K562 (cell line): ENCODE measurements at regions not wholly inside any gene's neighbourhood (a gene's known extent, or its start where the extent isn't known, plus 50 kb on each side); places are given as distances from the start of the nearest gene placed in this dataset.

Source experiments
- ATAC-seq: fragments of 200-7000 bp; cut with Tn5 transposase; 3 replicates; pipeline ENCODE4 v1.9.1; 2020; ENCODE audit warnings: moderate library complexity
- BruUV-seq: library from RNA; stranded (reverse); fragments of 400-500 nt; replicated peaks from 2 replicates; lab custom pipeline; 2021; lab: Mats Ljungman, UMichigan
- CTCF ChIA-PET: fragments of 300-600 bp; formaldehyde crosslinking; extraction: SDS; loops from one replicate; lab custom pipeline; 2021; ENCODE audit warnings: low intra/inter-chr PET ratio; lab: Yijun Ruan, JAX
- POLR2A ChIA-PET: fragments of 300-600, 350-650 bp; sonication (Branson Sonifier 250); formaldehyde crosslinking; extraction: SDS; loops from one replicate; lab custom pipeline; 2021; ENCODE audit warnings: antibody characterized with exemption, inconsistent platforms; lab: Yijun Ruan, JAX
- DNase-seq, 4 experiments: peaks; one replicate each; pipeline versions ENCODE4 v3.0.0 to v3.0.0-alpha.2; 2011 to 2018; ENCODE audit warnings: low spot score in 3 of 4, mixed read lengths in 3 of 4; ENCODE audit errors: extremely low read depth in 1 of 4
- FAIRE-seq: peaks from 2 replicates; lab custom pipeline; 2011; peaks lifted over from hg19 to GRCh38; lab: Jason Lieb, UNC
- H2AFZ ChIP-seq: 2 replicates; pipeline ENCODE4 v1.6.0; 2011; ENCODE audit warnings: low read depth, low read length, control low read depth, inconsistent platforms
- H3K27ac ChIP-seq: fragments of 200-600 bp; 3 replicates; pipeline ENCODE4 v1.8.0; 2011; ENCODE audit warnings: low read depth, mild to moderate bottlenecking, control low read depth, inconsistent platforms, low read length, moderate library complexity, mixed read lengths; ENCODE audit errors: extremely low read depth
- H3K27me3 ChIP-seq, 2 experiments: fragments of 300-600 bp in 1 of 2; 2 replicates in 1 of 2; 3 replicates in 1 of 2; pipeline versions ENCODE4 v1.6.0 to v1.8.0; 2011; ENCODE audit warnings: inconsistent platforms in 2 of 2, low read length in 2 of 2, mild to moderate bottlenecking in 1 of 2, mixed read lengths in 1 of 2, moderate library complexity in 1 of 2; ENCODE audit not compliant: control insufficient read depth in 2 of 2, insufficient read depth in 2 of 2
- H3K36me3 ChIP-seq: fragments of 300-600 bp; 3 replicates; pipeline ENCODE4 v1.8.0; 2011; ENCODE audit warnings: mild to moderate bottlenecking, low read length, inconsistent platforms; ENCODE audit not compliant: control insufficient read depth, insufficient read depth
- H3K4me1 ChIP-seq, 2 experiments: fragments of 200-600 bp in 1 of 2; replicated peaks in 1 of 2; 2 replicates in 1 of 2; 3 replicates in 1 of 2; pipeline versions ENCODE4 v1.5.1 to v1.8.0; 2011; ENCODE audit warnings: inconsistent platforms in 2 of 2, low read length in 2 of 2, mild to moderate bottlenecking in 1 of 2, mixed read lengths in 1 of 2, moderate library complexity in 1 of 2; ENCODE audit not compliant: control insufficient read depth in 2 of 2, insufficient read depth in 2 of 2
- H3K4me2 ChIP-seq: 2 replicates; pipeline ENCODE4 v1.6.1; 2011; ENCODE audit warnings: low read length, control low read depth, inconsistent platforms, mixed read lengths; ENCODE audit not compliant: insufficient read depth
- H3K4me3 ChIP-seq: fragments of 200-600 bp; sonication (generic), shearing (Covaris generic); 2 replicates; pipeline ENCODE4 v1.5.1; 2016; ENCODE audit warnings: control low read depth, inconsistent platforms
- H3K79me2 ChIP-seq: fragments of 200-600 bp; 3 replicates; pipeline ENCODE4 v1.8.0; 2011; ENCODE audit warnings: low read length, inconsistent platforms; ENCODE audit not compliant: control insufficient read depth, insufficient read depth
- H3K9ac ChIP-seq, 2 experiments: 2 replicates each; pipeline versions ENCODE4 v1.6.0 to v1.6.1; 2011; ENCODE audit warnings: low read depth in 2 of 2, low read length in 2 of 2, control low read depth in 1 of 2, inconsistent platforms in 1 of 2, mild to moderate bottlenecking in 1 of 2, mixed read lengths in 1 of 2; ENCODE audit not compliant: insufficient read depth in 1 of 2
- H3K9me1 ChIP-seq: one replicate; pipeline ENCODE4 v1.6.0; 2011; ENCODE audit warnings: inconsistent platforms, mild to moderate bottlenecking, low read length, moderate library complexity; ENCODE audit not compliant: control insufficient read depth, insufficient read depth
- H3K9me3 ChIP-seq: replicated peaks from 2 replicates; pipeline ENCODE4 v1.5.1; 2011; ENCODE audit warnings: low read depth, low read length, inconsistent platforms; ENCODE audit not compliant: control insufficient read depth, insufficient read depth
- H4K20me1 ChIP-seq: replicated peaks from 2 replicates; pipeline ENCODE4 v1.6.1; 2011; ENCODE audit warnings: low read length, inconsistent platforms, mixed read lengths; ENCODE audit not compliant: control insufficient read depth, insufficient read depth
- ARID2 ChIP-seq: fragments of 450-650 bp; IDR thresholded peaks from 2 replicates; pipeline ENCODE4 v1.6.1; 2017; ENCODE audit warnings: antibody characterized with exemption, mild to moderate bottlenecking
- HDAC6 ChIP-seq: IDR thresholded peaks from 2 replicates; pipeline ENCODE4 v1.6.1; 2012; ENCODE audit warnings: low read depth, mild to moderate bottlenecking, control low read depth, inconsistent platforms, low read length, moderate library complexity
- MAFF ChIP-seq: IDR thresholded peaks from 2 replicates; pipeline ENCODE4 v1.6.1; 2012; ENCODE audit warnings: low read length, improper control_type of control experiment
- NFATC3 ChIP-seq: fragments of 450-650 bp; IDR thresholded peaks from 2 replicates; pipeline ENCODE4 v1.6.1; 2017; ENCODE audit warnings: mild to moderate bottlenecking
- ZNF408 ChIP-seq: fragments of 250-450 bp; sonication (Bioruptor Pico); IDR thresholded peaks from 2 replicates; pipeline ENCODE4 v1.4.0; 2020; ENCODE audit warnings: low read depth, mild to moderate bottlenecking, moderate library complexity
- WGBS: fragments of 100-300 bp; shearing (Covaris generic); methylation state at CpG from one replicate; pipeline ENCODE4 v1.1.6; 2016; ENCODE audit warnings: low coverage, mixed read lengths; ENCODE audit not compliant: insufficient coverage; ENCODE audit errors: missing lambda C conversion rate; 5-methylcytosine and 5-hydroxymethylcytosine counted together
- in situ Hi-C: fragments of 300-500 bp; cut with MboI; formaldehyde crosslinking; loops from 4 replicates; pipeline ENCODE4 v1.15.0; 2018; ENCODE audit warnings: inconsistent platforms, mixed read lengths
- intact Hi-C: fragments of 100-400 bp; cut with micrococcal nuclease; formaldehyde crosslinking; loops from 2 replicates; pipeline ENCODE4 v1.14.2; 2022
- TF ChIP-seq, protein P1 (sequence below): fragments of 450-650 bp; IDR thresholded peaks from 2 replicates; pipeline ENCODE4 v1.6.1; 2014; ENCODE audit warnings: low read depth, mild to moderate bottlenecking, moderate library complexity, borderline replicate concordance

DNA sequence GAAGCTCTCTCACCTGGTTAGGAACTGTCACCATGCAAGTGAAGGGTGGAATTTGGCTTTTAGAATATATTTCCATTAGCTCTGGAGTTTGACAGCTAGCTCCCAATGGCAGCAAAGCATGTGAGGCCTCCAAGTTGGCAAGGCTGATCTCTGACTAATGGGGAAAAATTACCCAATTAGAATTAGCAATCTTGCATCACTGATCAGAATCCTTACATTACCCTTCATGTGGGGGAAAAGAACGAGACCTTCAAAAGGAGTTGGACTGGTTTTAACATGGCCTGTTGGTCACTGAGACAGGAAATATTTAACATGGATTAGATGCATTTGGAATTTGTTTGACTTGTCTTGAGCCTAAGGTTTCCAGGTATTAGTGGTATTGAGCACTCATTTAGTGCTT is 192.3 kb upstream of the GDNF start (continued):
- TF ChIP-seq, protein P1, sequence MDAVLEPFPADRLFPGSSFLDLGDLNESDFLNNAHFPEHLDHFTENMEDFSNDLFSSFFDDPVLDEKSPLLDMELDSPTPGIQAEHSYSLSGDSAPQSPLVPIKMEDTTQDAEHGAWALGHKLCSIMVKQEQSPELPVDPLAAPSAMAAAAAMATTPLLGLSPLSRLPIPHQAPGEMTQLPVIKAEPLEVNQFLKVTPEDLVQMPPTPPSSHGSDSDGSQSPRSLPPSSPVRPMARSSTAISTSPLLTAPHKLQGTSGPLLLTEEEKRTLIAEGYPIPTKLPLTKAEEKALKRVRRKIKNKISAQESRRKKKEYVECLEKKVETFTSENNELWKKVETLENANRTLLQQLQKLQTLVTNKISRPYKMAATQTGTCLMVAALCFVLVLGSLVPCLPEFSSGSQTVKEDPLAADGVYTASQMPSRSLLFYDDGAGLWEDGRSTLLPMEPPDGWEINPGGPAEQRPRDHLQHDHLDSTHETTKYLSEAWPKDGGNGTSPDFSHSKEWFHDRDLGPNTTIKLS: no peak
- no peak for TF ChIP-seq NFATC3
- no peak for TF ChIP-seq HDAC6
- no peak for TF ChIP-seq ARID2

DNA sequence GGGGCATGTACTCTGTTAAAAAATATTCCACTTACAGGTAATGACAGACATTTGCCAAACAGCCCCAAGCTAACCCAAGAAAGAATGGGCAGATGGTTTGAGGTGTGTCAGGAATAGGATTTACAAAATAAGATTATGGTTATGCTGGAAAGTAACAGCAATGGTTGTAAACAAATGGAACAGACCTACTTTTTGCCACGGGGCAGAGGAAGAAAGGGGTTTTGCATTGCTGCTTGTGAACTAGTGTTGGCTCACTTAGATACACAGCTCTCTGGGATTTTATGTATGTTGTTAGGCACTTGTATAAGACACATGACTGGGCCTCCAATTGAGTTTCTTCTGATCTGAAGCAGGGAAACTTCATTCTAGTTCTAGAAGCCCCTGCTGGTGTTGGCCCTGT is 191.5 kb upstream of the GDNF start:
- no peaks in the 10 kb centered on the region for H3K9me1 ChIP-seq
- H4K20me1 ChIP-seq: no peaks in the 10 kb centered on the region
- no peak overlapping the region for H3K4me3 ChIP-seq
- no peak overlapping the region for H3K9ac ChIP-seq
- CTCF ChIA-PET: no interaction called here
- in situ Hi-C loops: no loop called here
- peaks cover 0 to 4% of the 10 kb centered on the region in 2 experiments; a peak in 1 of 5 replicates for H3K27me3 ChIP-seq
- no peaks in the 10 kb centered on the region for H3K79me2 ChIP-seq
- no peaks in the 10 kb centered on the region for H3K9me3 ChIP-seq
- H2AFZ ChIP-seq: no peak overlapping the region
- 0% methylated on average over 1 of the region's 1 CpG for WGBS
- no peak for TF ChIP-seq MAFF
- TF ChIP-seq ZNF408 (CRISPR knock-in tag): no peak
- TF ChIP-seq, all 486 proteins: peak for 0
- BruUV-seq: no TSS peak
- Histone ChIP-seq H3K4me1 (no peaks in the 10 kb centered on the region), H3K4me2 (no peak overlapping the region), H3K36me3 (no peaks in the 10 kb centered on the region), H3K27ac (no peak overlapping the region)
- DNase-seq: no peak
- intact Hi-C loops: no loop called here
- POLR2A ChIA-PET: no interaction called here
- ATAC-seq: no peak
- no peak for FAIRE-seq
